HG03520 (cell line): ENCODE measurements at regions not wholly inside any gene's neighbourhood (a gene's known extent, or its start where the extent isn't known, plus 50 kb on each side); places are given as distances from the start of the nearest gene placed in this dataset.

Experiments
- ATAC-seq: cut with Tn5 transposase; IDR thresholded peaks from one replicate; pipeline ENCODE4 v1.9.1; 2021; ENCODE audit warnings: mild to moderate bottlenecking, moderate library complexity; ENCODE audit not compliant: unreplicated experiment

DNA sequence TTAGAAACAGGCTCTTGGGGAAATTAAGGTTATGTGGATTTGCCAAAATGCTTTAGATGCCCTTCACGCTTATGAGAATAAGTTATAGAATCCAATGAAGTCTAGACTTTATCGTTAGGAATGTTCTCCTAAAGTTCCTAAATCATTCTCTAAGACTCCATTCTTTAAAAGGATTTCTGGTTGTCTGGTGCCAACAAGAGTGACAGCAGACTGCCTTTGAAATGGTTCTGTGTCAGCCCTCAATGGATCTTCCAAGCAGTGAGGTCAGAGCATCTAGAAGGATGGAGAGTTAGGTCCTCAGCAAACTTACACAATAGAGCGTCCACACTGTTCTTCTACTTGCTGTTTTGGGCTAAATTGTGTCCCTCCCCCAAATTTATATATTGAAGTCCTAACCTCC is 473.3 kb downstream of the GATA3 start:
- ATAC-seq, result no peak

DNA sequence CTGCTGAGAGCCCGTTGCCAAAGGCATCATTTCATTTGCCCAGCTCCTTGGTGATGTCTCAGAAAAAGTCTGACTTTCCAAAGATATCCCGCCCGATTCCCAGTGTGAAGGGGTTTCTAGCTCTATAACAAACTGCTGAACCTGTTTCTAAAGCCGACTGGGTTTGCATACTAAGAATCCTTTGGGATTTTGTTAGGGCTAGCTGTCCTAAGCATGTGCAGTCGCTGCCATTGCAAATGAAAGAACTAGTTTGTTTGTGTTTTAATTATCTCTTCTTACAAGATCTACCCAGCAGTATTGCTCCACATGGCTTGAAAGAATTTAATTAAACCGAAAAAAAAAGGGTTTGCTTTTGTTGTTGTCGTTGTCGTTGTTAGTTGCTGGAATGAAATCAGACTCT is 476.6 kb downstream of the GATA3 start:
- ATAC-seq, result no peak

DNA sequence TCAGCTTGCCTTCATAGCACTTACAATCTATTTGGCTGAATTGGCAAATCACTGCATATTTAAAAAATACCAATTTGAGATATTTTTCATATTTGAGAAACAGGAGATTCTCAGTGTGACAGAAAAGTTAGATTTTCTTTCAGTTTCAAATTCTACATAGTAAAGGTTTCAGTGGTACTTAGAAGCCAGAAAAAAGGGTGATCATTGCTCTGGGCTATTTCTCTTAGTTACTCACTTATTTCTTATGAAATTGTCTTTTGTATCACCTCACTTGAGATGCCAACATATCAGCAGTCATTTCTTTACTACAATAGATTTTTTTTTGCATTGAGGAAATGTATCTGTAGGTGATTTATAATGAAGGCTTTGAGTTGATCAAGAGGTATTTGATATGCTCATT is 478.2 kb downstream of the GATA3 start:
- ATAC-seq, result no peak

DNA sequence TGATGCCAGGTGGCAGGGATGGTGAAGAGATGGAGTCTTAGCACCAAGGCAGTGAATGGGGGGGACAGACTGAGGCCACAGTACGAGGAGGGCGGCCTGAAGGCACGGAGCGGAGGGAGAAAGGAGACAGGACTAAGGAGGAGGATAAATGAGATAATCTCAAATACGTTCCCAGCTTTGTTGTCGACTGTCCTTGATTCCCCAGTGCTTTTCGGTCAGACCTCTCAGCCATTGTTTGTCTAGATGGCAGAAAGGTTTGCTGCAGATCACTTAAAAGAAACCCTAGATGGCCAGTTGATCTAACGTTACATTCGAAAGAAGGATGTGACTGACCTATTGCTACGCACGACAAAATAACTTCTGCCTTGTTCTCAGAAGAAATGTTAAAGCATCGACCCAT is 479.0 kb downstream of the GATA3 start:
- ATAC-seq, result no peak

DNA sequence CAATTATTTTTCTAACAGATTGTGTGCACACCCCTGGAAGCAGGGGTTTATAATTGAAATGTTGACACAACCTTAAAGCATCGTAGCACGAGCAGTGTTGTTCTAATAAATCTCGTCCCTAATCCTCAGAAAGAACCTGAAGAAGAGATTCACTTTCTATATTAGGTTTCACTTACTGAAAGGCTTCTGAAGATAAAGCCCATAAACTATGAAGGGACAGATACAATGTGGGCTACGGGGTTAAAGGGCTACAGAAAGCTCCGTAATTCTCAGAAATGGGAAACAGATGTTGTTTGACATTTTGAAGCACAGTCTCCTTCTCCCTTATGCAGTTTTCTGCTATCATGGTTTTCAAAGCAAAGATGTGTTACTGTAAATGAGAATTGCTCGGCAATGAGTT is 479.6 kb downstream of the GATA3 start:
- ATAC-seq, result no peak

DNA sequence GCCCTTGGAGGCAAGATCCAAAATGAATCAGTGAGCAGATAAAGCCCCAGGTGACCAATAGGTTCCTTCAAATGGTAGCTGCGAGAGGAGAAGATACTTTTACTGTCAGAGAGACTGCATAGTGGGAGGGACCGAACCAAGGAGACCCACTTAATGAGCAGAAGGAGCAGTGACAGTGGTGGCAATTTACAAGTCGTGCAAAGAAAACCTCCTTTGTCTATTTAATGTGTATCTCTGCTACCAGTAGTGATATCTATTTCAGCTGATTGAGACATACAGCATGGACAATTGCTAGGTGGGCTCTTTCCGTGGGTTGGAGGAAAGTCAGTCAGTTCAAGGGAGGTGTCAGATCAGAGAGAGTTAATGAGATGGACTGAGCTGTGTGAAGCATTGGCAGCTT is 480.4 kb downstream of the GATA3 start:
- ATAC-seq, result no peak

DNA sequence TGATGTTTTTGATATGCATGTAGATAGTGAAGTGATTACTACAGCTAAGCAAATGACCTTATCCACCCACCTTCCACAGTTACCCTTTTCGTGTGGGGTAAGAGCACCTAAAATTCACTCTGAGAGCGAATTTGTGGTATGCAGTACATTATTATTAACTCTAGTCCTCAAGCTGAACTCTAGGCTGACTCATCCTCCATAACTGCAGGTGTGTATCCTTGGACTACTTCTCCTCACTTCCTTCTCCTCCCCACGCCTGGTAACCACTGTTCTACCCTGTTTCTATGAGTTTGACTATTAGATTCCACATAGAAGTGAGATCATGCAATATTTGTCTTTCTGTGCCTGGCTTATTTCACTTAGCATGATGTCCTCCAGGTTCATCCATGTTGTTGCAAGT is 484.6 kb downstream of the GATA3 start:
- ATAC-seq, result no peak

DNA sequence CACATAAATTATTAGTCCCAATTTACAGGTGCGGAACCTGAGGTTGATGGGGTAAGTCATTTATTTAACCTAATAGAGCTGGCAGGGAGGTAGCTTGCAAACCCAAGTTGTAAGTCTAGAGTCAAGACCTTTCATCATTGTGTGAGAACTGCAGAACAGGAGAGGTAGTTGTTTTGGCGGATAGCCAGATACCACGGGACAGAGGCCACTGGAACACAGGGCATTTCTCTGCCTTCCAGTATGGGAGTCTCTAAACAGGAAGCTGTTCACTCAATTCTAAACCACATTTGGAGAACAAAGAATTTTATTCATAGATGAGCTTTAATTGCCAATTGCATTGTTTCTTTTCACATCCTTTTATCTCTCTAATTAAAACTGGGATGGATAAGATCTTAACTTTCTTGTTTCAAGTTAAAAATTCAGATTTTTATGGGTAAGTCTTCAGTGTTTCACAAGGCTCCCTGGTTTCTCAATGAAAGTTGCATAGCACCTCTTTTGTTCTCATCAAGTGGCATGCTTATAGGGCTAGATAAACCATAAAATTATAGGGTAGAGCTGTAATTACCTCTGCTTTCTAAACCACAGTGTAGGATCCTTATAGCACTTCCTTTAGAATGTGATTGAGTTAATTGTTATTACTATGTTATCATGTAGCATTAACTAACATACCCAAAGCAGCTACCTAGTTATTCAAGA is 489.0 kb downstream of the GATA3 start:
- ATAC-seq, result no peak

DNA sequence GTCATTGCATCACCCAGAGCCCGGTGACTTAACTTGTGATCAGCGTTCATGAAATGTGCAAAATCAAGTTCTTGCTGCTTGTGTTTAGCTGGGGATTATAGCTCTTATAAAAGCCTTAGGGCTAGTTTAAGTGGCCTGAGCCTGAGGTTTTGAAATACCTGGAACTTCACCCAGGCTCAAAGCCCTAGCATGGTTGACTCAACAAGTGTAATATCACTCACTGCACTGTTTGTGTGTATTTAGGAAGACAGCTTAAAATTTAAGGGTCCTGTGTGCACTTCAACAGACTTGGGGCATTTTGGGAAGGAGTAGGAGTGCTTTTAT is 489.5 kb downstream of the GATA3 start:
- no peak for ATAC-seq

DNA sequence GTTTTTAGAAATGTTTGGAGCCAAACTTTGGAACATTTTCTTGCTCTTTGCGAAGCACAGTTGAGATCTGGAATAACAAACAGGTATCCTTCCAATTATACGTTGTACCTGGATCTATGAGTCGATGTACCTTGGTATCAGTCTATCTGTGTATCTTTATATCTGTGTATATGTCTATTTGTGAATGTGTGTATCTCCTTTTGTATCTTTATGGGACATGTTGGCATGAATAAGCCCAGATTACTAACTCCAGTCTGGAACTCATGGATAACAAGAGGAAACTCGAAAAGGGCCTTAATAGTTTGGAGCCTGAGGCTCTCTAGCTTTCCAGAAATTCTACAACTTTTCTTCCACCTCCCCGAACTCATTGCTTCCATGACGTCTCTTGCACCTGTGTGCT is 490.0 kb downstream of the GATA3 start:
- no peak for ATAC-seq

DNA sequence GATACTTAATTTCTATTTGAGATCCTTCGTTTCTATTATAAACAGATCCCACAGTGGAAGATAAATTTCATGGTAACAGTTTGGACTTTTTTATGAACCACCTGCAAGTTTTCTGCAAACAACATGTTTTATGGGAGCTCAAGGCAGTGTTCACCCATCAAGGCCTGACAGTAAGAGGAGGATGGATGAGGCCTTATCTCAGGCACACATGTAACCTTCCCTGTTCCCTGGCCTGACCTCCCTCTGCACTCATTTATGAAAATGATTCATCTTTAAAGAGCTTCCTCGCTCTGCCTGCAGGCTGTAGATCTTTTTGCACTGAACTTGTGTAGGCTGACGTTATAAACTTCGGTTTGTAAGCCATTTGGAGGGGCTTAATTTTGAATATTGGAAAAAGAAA is 500.1 kb downstream of the GATA3 start:
- ATAC-seq, result no peak

DNA sequence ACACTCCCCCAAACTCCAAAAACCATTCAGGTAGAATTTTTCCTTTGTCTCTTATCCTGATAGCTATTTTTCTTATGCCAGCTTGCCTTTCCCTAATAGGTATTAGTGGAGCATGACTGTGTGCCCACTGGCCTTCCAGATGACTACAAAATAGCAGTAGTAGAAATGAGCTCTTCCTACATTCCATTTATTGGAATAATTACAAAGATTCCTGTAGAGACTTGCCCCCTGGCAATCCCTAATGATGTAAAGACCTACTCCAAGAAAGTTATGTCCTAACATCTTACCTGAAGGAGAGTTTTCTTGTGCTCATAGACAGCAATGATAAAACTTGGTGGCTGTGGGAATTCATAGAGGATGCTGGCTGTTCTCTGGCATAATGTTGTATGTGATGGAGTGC is 501.8 kb downstream of the GATA3 start:
- no peak for ATAC-seq

DNA sequence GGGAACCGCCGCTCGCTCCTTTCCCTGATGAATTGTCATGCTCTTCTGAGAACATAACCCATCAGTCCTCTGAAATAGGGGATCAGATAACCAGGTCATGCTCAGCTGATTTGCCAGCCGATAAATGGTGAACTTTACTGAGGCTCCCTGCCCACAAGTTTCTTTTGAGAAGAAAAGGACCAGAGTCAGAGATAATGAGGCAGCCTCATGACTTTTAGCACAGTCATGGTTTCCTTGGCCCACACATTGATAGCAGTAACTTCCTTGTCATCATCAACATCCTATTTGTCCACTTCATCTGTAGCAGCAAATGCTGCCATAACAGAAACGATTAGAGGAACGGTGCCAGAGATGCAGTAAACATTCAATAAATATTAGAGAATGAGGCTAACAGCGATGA is 509.0 kb downstream of the GATA3 start:
- no peak for ATAC-seq

DNA sequence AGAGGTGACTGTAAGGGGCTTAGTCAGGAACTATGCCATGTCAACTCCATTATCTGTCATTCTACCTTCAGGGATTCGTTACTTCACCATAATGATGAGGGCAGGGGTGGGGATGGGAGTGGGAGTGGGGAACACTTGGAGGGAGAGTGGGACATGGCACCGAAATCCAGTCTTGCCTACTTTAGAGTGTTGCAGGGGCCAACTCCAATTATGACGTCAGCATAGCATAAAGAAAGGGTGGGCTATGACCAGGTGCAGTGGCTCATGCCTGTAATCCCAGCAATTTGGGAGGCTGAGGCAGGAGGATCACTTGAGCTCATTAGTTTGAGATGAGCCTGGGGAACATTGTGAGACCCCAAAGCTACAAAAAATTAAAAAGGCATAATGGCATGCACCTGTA is 512.2 kb downstream of the GATA3 start:
- ATAC-seq, result no peak

DNA sequence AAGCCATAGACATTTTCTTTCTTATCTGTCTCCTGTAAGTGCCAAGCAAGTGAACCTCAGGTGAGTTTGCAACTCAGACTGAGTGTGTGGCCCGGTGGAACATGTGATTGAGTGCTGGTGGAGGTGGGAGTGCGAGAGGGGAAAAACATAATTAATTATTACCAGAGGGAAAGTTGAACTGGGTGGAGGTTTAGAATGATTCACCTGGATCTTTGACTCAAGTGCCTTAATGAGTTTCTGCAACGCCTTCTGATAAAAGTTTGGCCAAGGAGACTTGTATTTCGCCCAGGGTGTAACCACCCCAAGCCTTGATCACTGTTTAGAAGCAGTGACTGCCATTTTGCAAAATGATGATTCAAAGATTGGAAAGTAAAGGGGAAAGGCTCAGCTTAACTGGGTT is 513.9 kb downstream of the GATA3 start:
- ATAC-seq, result no peak

DNA sequence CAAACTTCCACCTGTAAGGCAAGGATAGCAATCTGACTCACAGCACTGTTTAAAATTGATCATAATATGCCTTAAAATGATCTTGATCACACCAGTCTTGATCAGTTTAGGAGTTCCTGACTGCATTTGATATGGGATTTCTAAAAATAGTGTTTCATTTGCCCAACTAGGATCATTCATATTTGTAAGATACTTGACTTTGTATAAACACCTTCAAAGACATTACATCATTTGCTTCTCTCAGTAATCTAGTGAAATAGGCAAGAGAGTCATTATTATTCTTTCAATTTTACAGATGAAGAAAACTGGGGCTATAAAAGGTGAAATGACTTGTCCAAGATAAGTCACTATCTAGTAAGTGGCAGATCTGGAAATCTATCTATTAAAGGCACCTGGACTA is 521.1 kb downstream of the GATA3 start:
- no peak for ATAC-seq

DNA sequence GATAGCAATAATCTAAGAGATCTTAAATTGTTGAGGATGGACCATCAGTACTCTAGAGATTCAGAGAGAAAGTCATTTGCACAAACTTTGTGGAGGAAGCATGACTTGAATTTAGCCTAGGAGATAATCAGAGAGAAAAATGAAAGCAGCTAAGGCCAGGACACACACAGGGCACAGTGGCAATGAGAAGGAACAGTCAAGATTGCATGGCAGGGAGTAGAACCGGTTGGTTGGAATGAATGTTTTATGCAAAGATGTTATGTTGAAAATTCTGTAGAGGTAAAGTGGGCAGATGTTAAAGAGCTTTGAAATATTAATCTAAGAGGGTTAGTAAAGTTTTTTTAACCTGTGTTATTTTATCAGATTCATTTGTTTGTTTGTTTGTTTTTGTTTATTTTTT is 521.8 kb downstream of the GATA3 start:
- no peak for ATAC-seq

DNA sequence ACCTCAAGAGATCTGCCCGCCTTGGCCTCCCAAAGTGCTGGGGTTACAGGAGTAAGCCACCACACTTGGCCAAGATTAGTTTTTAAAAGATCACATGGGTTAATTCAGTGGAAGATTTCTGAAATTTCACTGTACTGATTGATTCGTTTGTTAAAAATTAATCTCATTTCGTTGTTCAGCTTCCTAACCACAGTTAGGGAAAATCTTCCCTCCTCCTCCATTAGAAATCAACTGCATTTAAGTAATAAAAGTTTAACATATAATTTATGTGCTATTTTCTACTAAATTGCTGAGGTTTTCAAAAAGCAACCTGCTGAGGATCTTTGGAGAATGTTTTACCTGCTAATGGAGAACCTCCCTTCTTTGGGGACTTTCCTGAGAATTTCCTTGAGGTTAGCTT is 522.4 kb downstream of the GATA3 start:
- no peak for ATAC-seq

DNA sequence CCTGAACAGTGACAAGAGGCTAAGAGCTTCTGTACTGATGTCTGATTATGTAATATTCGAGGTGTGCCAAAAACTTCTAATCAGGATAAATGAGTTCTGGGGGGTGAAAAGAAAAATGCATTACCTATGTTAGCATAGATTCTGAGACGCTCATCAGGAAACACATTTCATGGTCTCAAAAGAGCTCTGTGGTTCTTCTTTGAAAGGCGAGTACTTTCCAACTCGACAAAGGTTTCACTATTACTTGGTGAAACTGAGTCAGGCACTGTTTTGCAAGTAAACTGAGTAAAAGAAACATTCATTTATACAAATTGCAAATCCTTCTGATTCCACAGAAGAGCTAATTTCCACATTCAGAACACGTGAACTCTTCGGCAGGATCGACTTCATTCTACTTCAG is 523.2 kb downstream of the GATA3 start:
- no peak for ATAC-seq

DNA sequence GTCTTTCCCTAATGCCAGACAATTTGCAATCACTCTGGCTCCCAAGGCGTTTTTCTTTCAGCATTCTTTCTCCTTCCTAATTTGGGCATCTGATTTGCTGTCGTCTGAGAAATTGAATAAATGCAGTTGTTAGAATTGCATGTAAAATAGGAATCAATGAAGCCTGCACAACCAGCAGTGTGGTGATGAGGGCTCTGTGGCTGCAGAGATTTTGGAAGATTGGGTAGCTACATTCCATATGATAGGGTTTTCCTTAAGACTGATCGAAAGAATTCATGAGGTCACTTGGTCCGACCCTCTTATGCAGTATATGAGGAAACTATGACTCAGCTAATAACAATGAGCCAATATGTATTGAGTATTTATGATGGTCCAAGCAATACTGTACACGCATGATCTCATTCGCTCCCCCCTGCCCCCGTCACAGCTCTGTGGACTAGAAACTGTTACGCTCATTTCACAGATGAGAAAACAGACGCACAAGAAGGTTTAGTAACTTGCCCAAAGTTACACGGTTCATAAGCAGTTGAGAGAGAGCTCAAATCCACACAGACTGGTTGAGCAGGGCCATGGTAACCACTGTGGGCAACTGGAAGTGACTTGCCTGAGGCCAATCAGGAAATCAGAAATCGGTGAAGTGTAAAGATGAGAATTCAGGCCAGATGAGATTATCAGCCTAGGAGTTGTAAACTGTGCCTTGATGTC is 527.2 kb downstream of the GATA3 start:
- ATAC-seq, result no peak

DNA sequence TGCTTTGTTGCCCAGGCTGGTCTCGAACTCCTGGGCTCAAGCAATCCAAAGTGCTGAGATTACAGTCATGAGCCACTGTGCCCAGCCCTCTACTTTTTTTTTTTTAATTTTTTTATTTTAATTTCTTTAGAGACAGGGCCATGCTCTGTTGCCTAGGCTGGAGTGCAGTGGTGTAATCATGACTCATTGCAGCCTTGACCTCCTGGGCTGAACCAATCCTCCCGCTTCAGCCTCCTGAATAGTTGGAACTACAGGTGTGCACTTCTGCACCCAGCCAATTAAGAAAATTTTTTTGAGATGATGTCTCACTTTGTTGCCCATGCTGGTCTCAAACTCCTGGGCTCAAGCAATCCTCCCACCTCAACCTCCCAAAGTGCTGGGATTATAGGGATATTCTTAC is 528.6 kb downstream of the GATA3 start:
- no peak for ATAC-seq

DNA sequence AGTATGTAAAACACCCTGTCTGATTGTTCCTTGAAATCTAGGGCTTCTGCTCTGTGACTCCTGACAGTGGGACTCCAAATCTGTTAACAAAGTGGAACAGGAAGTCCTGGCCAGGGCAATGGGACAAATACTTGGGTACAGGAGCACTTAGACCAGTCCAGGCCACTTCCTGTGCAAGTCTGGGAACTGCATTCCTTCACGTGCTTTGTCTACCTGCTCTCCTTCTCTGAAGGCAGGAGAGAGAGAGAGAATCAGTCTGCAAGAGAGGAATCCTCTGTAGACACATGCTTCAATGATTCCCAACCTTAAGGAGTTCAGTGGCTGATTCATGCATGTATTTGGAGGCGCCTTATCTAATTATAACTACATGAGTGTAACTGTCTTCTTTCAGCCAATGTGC is 530.2 kb downstream of the GATA3 start:
- no peak for ATAC-seq

DNA sequence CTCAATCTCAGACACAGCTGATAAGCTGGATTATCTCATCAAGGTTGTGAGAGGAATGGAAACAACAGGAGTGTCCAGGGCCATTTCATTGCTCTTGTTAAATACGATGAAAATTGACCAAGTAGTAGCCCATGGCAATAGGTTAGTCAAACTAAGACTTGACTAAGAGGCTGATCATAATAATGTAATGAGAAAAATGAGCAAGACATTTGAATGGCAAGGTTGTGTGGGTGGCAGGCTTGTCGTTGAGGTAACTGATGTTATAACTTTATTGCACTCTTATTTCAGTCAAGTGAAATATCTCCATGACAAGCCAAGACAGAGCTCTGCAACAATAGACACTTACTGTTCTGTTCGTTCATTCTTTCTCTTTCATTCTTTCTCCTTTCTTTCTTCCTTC is 532.0 kb downstream of the GATA3 start:
- no peak for ATAC-seq
